H1 (cell line): ENCODE measurements at regions not wholly inside any gene's neighbourhood (a gene's known extent, or its start where the extent isn't known, plus 50 kb on each side); places are given as distances from the start of the nearest gene placed in this dataset.

Experiments
- CTCF ChIA-PET: fragments of 300-600 bp; sonication (Branson Sonifier 250); formaldehyde crosslinking; loops from one replicate; lab custom pipeline; 2021; ENCODE audit not compliant: partially characterized antibody; lab: Charles Lee
- POLR2A ChIA-PET: fragments of 300-600 bp; sonication (Branson Sonifier 250); formaldehyde crosslinking; loops from one replicate; lab custom pipeline; 2021; ENCODE audit warnings: inconsistent platforms; ENCODE audit not compliant: partially characterized antibody; lab: Charles Lee
- DNase-seq, 2 experiments: peaks; one replicate each; pipeline versions ENCODE4 v3.0.0 to v3.0.0-alpha.2; 2010 to 2022; ENCODE audit warnings: low spot score in 2 of 2, low read depth in 1 of 2, mixed read lengths in 1 of 2
- FAIRE-seq: peaks from 2 replicates; lab custom pipeline; 2011; peaks lifted over from hg19 to GRCh38; lab: Jason Lieb, UNC
- H2AFZ ChIP-seq: 2 replicates; pipeline ENCODE4 v1.8.1; 2012; ENCODE audit warnings: low read length, inconsistent platforms
- H2AK5ac ChIP-seq: 2 replicates; pipeline ENCODE4 v1.6.1; 2013; ENCODE audit warnings: low read depth, low read length
- H2BK120ac ChIP-seq: replicated peaks from 2 replicates; pipeline ENCODE3; 2013; ENCODE audit warnings: low read depth, low read length, inconsistent platforms
- H2BK12ac ChIP-seq: 2 replicates; pipeline ENCODE4 v1.6.1; 2013; ENCODE audit warnings: low read depth, low read length
- H2BK15ac ChIP-seq: 2 replicates; pipeline ENCODE4 v1.6.1; 2013; ENCODE audit warnings: low read length
- H2BK20ac ChIP-seq: 2 replicates; pipeline ENCODE4 v1.6.1; 2013; ENCODE audit warnings: low read length
- H2BK5ac ChIP-seq: 2 replicates; pipeline ENCODE4 v1.6.1; 2013; ENCODE audit warnings: low read depth, low read length
- H3K14ac ChIP-seq: 2 replicates; pipeline ENCODE4 v1.6.1; 2013; ENCODE audit warnings: inconsistent platforms; ENCODE audit not compliant: insufficient read length
- H3K18ac ChIP-seq: 2 replicates; pipeline ENCODE4 v1.6.1; 2013; ENCODE audit warnings: low read length; ENCODE audit errors: extremely low read depth
- H3K23ac ChIP-seq: 2 replicates; pipeline ENCODE4 v1.6.1; 2013; ENCODE audit warnings: inconsistent platforms; ENCODE audit not compliant: insufficient read length
- H3K23me2 ChIP-seq: 2 replicates; pipeline ENCODE4 v1.6.1; 2013; ENCODE audit warnings: low read depth, low read length
- H3K27ac ChIP-seq: 2 replicates; pipeline ENCODE4 v1.6.1; 2011; ENCODE audit warnings: low read depth, low read length, inconsistent platforms
- H3K27me3 ChIP-seq, 4 experiments: replicated peaks in 1 of 4; 1 replicate in 1 of 4; 2 replicates in 3 of 4; pipeline versions ENCODE4 v1.6.1 to v1.8.1; 2011 to 2013; ENCODE audit warnings: low read length in 3 of 4, mild to moderate bottlenecking in 3 of 4, inconsistent platforms in 2 of 4, mixed read lengths in 2 of 4, moderate library complexity in 1 of 4; ENCODE audit not compliant: control insufficient read depth in 3 of 4, insufficient read depth in 3 of 4; ENCODE audit errors: extremely low read depth in 1 of 4
- H3K36me3 ChIP-seq, 4 experiments: 2 replicates each; pipeline versions ENCODE4 v1.6.1 to v1.8.1; 2011 to 2013; ENCODE audit warnings: mild to moderate bottlenecking in 4 of 4, low read length in 3 of 4, moderate library complexity in 2 of 4, control low read depth in 1 of 4, inconsistent platforms in 1 of 4; ENCODE audit not compliant: insufficient read depth in 4 of 4, control insufficient read depth in 2 of 4
- H3K4ac ChIP-seq: replicated peaks from 2 replicates; pipeline ENCODE3; 2013; ENCODE audit warnings: low read length, low read depth, mixed read lengths, inconsistent platforms; ENCODE audit not compliant: insufficient read length
- H3K4me1 ChIP-seq, 4 experiments: replicated peaks in 1 of 4; 1 replicate in 1 of 4; 2 replicates in 3 of 4; pipeline versions ENCODE4 v1.6.1 to v1.8.1; 2011 to 2013; ENCODE audit warnings: low read length in 3 of 4, inconsistent platforms in 2 of 4, mixed read lengths in 1 of 4; ENCODE audit not compliant: insufficient read depth in 4 of 4, control insufficient read depth in 3 of 4
- H3K4me2 ChIP-seq, 2 experiments: 2 replicates each; pipeline versions ENCODE4 v1.6.1 to v1.8.1; 2011 to 2013; ENCODE audit warnings: low read depth in 2 of 2, low read length in 2 of 2, control low read depth in 1 of 2, inconsistent platforms in 1 of 2, mild to moderate bottlenecking in 1 of 2; ENCODE audit not compliant: insufficient read depth in 1 of 2
- H3K4me3 ChIP-seq, 4 experiments: fragments of 200-600, 300-600 bp in 1 of 4; sonication (generic), shearing (Covaris generic), sonication (Bioruptor Twin) in 1 of 4; 2 replicates each; pipeline versions ENCODE4 v1.5.1 to v1.8.1; 2011 to 2016; ENCODE audit warnings: low read length in 4 of 4, low read depth in 3 of 4, control low read depth in 2 of 4, inconsistent platforms in 2 of 4, mild to moderate bottlenecking in 2 of 4, mixed read lengths in 1 of 4, moderate library complexity in 1 of 4; ENCODE audit not compliant: insufficient read depth in 2 of 4; ENCODE audit errors: extremely low read depth in 1 of 4
- H3K56ac ChIP-seq: replicated peaks from 2 replicates; pipeline ENCODE3; 2013; ENCODE audit warnings: low read depth, mild to moderate bottlenecking, mixed read lengths, low read length, inconsistent platforms; ENCODE audit not compliant: insufficient read length
- H3K79me1 ChIP-seq: 2 replicates; pipeline ENCODE4 v1.6.1; 2013; ENCODE audit warnings: low read depth, low read length, control low read depth
- H3K79me2 ChIP-seq, 2 experiments: 2 replicates each; pipeline versions ENCODE4 v1.6.1 to v1.8.1; 2012 to 2013; ENCODE audit warnings: low read length in 2 of 2, mild to moderate bottlenecking in 2 of 2, inconsistent platforms in 1 of 2; ENCODE audit not compliant: insufficient read depth in 2 of 2, control insufficient read depth in 1 of 2
- H3K9ac ChIP-seq, 4 experiments: replicated peaks in 1 of 4; 1 replicate in 1 of 4; 2 replicates in 3 of 4; pipeline versions ENCODE4 v1.6.1 to v1.8.1; 2011 to 2013; ENCODE audit warnings: low read depth in 3 of 4, low read length in 3 of 4, control low read depth in 2 of 4, mild to moderate bottlenecking in 2 of 4, moderate library complexity in 2 of 4, inconsistent platforms in 1 of 4; ENCODE audit errors: extremely low read depth in 1 of 4
- H3K9me3 ChIP-seq, 2 experiments: 2 replicates each; pipeline versions ENCODE4 v1.6.1 to v1.8.1; 2012 to 2013; ENCODE audit warnings: mild to moderate bottlenecking in 2 of 2, moderate library complexity in 2 of 2, control low read depth in 1 of 2, inconsistent platforms in 1 of 2, low read depth in 1 of 2, low read length in 1 of 2, mixed read lengths in 1 of 2; ENCODE audit not compliant: insufficient read depth in 2 of 2
- H4K20me1 ChIP-seq, 2 experiments: replicated peaks in 1 of 2; 2 replicates each; pipeline versions ENCODE3 to v1.8.1; 2011 to 2013; ENCODE audit warnings: inconsistent platforms in 2 of 2, low read length in 2 of 2, mild to moderate bottlenecking in 1 of 2; ENCODE audit not compliant: insufficient read depth in 2 of 2, control insufficient read depth in 1 of 2
- H4K5ac ChIP-seq: 2 replicates; pipeline ENCODE4 v1.6.1; 2013; ENCODE audit warnings: low read length, low read depth, mixed read lengths, inconsistent platforms; ENCODE audit not compliant: insufficient read length
- H4K8ac ChIP-seq: 2 replicates; pipeline ENCODE4 v1.8.0; 2013; ENCODE audit warnings: mild to moderate bottlenecking, moderate library complexity, low read length, inconsistent platforms; ENCODE audit not compliant: insufficient read depth; ENCODE audit errors: extremely low read depth
- H4K91ac ChIP-seq: replicated peaks from 2 replicates; pipeline ENCODE3; 2013; ENCODE audit warnings: low read length, mixed read lengths, inconsistent platforms; ENCODE audit not compliant: insufficient read length
- BACH1 ChIP-seq: IDR thresholded peaks from 2 replicates; pipeline ENCODE4 v1.6.1; 2012; ENCODE audit warnings: low read length, improper control_type of control experiment
- WGBS, 2 experiments: shearing (Covaris generic) in 1 of 2; methylation state at CpG; one replicate each; pipeline versions ENCODE4 v1.1.6 to v1.1.7; 2013 to 2015; ENCODE audit warnings: low lambda C conversion rate in 2 of 2, mixed read lengths in 2 of 2, inconsistent platforms in 1 of 2, low coverage in 1 of 2, missing lambda C conversion rate in 1 of 2; ENCODE audit not compliant: insufficient replicate concordance in 2 of 2, insufficient coverage in 1 of 2, insufficient read length in 1 of 2; ENCODE audit errors: extremely low coverage in 1 of 2, missing lambda C conversion rate in 1 of 2; 5-methylcytosine and 5-hydroxymethylcytosine counted together

DNA sequence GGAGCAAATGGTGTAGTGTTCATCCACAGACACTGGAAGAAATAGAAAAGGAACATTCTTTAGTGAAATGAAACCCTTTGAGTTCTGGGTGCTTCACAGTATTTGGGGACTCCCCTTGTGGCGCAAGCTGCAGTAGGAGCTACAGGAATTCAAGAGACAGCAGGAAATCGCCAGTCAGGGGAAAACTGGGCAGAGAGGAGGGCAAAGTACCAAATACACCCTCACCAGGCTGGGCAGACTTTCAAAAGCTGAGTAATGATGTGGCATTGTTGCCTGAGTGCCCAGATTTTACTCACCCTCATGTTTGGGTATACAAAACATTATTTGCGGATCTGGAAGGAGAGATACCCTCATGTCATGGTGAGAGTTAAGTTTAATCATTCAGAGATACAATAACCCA lies 97.9 kb downstream of the SOD2 start (continued):
- no peak for TF ChIP-seq BACH1

DNA sequence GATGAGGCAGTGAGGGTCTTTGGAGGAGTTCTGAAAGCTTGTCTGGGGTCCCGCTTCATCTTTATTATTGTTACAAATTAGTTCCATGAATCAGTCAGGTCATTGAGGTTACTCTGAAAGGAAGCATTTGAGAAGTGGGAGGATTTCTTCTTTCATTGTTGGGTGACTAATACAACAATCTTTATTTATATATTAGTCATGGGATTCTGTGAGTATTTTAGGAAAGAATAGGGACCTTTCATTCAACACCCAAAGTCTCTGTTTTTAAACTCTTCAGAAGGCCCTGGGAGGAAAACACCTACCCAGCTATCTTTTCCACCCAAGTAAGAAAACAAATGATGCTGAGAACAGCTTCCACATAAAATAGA lies 98.3 kb downstream of the SOD2 start:
- H3K23me2 ChIP-seq: no peaks in the 10 kb centered on the region
- no peak overlapping the region for H3K4me2 ChIP-seq
- H3K9me3 ChIP-seq: peaks cover 50 to 61% of the 10 kb centered on the region in 2 experiments
- H2AK5ac ChIP-seq: no peak overlapping the region
- H2BK15ac ChIP-seq: no peak overlapping the region
- no peaks in the 10 kb centered on the region for H3K36me3 ChIP-seq
- H3K18ac ChIP-seq: no peak overlapping the region
- 75% methylated on average over 1 of the region's 1 CpG; no CpG with 5 or more reads in 1 of the 2 experiments for WGBS, 2 experiments
- no peak overlapping the region for H3K27ac ChIP-seq
- no peaks in the 10 kb centered on the region; a peak in 1 of 7 replicates for H3K4me1 ChIP-seq
- H3K14ac ChIP-seq: no peak overlapping the region
- no peak for DNase-seq
- ChIA-PET POLR2A (no interaction called here), CTCF (no interaction called here)
- no peak for FAIRE-seq
- no peak overlapping the region for H4K91ac ChIP-seq
- H3K9ac ChIP-seq: no peak overlapping the region
- H3K4me3 ChIP-seq: no peak overlapping the region
- H3K27me3 ChIP-seq: no peaks in the 10 kb centered on the region
- H2BK12ac ChIP-seq: no peak overlapping the region
- H3K79me1 ChIP-seq: no peaks in the 10 kb centered on the region
- H3K4ac ChIP-seq: no peak overlapping the region
- no peaks in the 10 kb centered on the region for H3K79me2 ChIP-seq
- H4K20me1 ChIP-seq: no peaks in the 10 kb centered on the region
- no peak overlapping the region for H3K56ac ChIP-seq
- no peak overlapping the region for H2AFZ ChIP-seq
- no peak overlapping the region for H3K23ac ChIP-seq
- H4K8ac ChIP-seq: peak overlapping the region; percentile 83; the same call in 1 of the 2 replicates
- H2BK5ac ChIP-seq: no peak overlapping the region
- H2BK120ac ChIP-seq: no peak overlapping the region
- H2BK20ac ChIP-seq: no peak overlapping the region
- no peak overlapping the region for H4K5ac ChIP-seq
